ENCODE measurements at regions not wholly inside any gene's neighbourhood (a gene's known extent, or its start where the extent isn't known, plus 50 kb on each side); places are given as distances from the start of the nearest gene placed in this dataset.
"Not testable (repeated sequence)": the region's sequence is repeated elsewhere in the genome, so short reads cannot be mapped to it uniquely, and the experiment has no call there.

- TF ChIP-seq CTCF (conservative IDR thresholded peaks at IDR 0.05; ENCODE audit: low read length): no peak
- no peak for TF ChIP-seq EZH2phosphoT487 (IDR thresholded peaks at IDR 0.05; ENCODE audit: borderline replicate concordance)
Measured at GRCh38 chr7:41565655-41566054, 137.2 kb downstream of the INHBA start.

GRCh38 chr7:41559426-41559825 lies 143.5 kb downstream of the INHBA start:
- H2AFZ ChIP-seq (ENCODE audit: low read length): no peak overlapping the region
- H3K4me1 ChIP-seq (ENCODE audit: insufficient read depth, low read length, poor library complexity, severe bottlenecking): no peaks in the 10 kb centered on the region
- H3F3A ChIP-seq (ENCODE audit: low read depth): no peaks in the 10 kb centered on the region
- no peak overlapping the region for H3K9ac ChIP-seq (ENCODE audit: low read depth, low read length, poor library complexity, severe bottlenecking)
- H3K36me3 ChIP-seq (ENCODE audit: insufficient read depth, low read length): no peaks in the 10 kb centered on the region
- no peaks in the 10 kb centered on the region for H3K9me3 ChIP-seq (ENCODE audit: insufficient read depth, low read depth, low read length)
- no peaks in the 10 kb centered on the region for H4K20me1 ChIP-seq (ENCODE audit: insufficient read depth, low read length, poor library complexity, severe bottlenecking)
- no peak overlapping the region for H3K4me3 ChIP-seq (ENCODE audit: low read length, poor library complexity, severe bottlenecking)
- H3K79me2 ChIP-seq (ENCODE audit: insufficient read depth, low read length): no peaks in the 10 kb centered on the region
- H3K9me2 ChIP-seq (replicated peaks; ENCODE audit: low read depth, low read length): no peaks in the 10 kb centered on the region
- H3K27me3 ChIP-seq (ENCODE audit: insufficient read depth, low read length, poor library complexity, severe bottlenecking): no peaks in the 10 kb centered on the region
- TF ChIP-seq CTCF (conservative IDR thresholded peaks at IDR 0.05; ENCODE audit: low read length) (no peak), EZH2phosphoT487 (IDR thresholded peaks at IDR 0.05; ENCODE audit: borderline replicate concordance) (no peak)
- no peak overlapping the region for H3K4me2 ChIP-seq (ENCODE audit: low read depth, low read length, poor library complexity, severe bottlenecking)

More at GRCh38 chr7:41565655-41566054, 137.2 kb downstream of the INHBA start:
- no peak overlapping the region for H2AFZ ChIP-seq (ENCODE audit: low read length)
- no peaks in the 10 kb centered on the region for H3K4me1 ChIP-seq (ENCODE audit: insufficient read depth, low read length, poor library complexity, severe bottlenecking)
- no peaks in the 10 kb centered on the region for H3K9me2 ChIP-seq (replicated peaks; ENCODE audit: low read depth, low read length)
- H3K9ac ChIP-seq (ENCODE audit: low read depth, low read length, poor library complexity, severe bottlenecking): no peak overlapping the region
- H3K4me3 ChIP-seq (ENCODE audit: low read length, poor library complexity, severe bottlenecking): no peak overlapping the region
- no peaks in the 10 kb centered on the region for H3K79me2 ChIP-seq (ENCODE audit: insufficient read depth, low read length)
- no peaks in the 10 kb centered on the region; the same call in 1 of the 2 replicates for H3K9me3 ChIP-seq (ENCODE audit: insufficient read depth, low read depth, low read length)
- H3K27me3 ChIP-seq (ENCODE audit: insufficient read depth, low read length, poor library complexity, severe bottlenecking): no peaks in the 10 kb centered on the region
- no peaks in the 10 kb centered on the region for H3F3A ChIP-seq (ENCODE audit: low read depth)
- H3K36me3 ChIP-seq (ENCODE audit: insufficient read depth, low read length): no peaks in the 10 kb centered on the region
- H4K20me1 ChIP-seq (ENCODE audit: insufficient read depth, low read length, poor library complexity, severe bottlenecking): no peaks in the 10 kb centered on the region
- no peak overlapping the region for H3K4me2 ChIP-seq (ENCODE audit: low read depth, low read length, poor library complexity, severe bottlenecking)

- no peaks in the 10 kb centered on the region for H3K9me2 ChIP-seq (replicated peaks; ENCODE audit: low read depth, low read length)
- H3K9ac ChIP-seq (ENCODE audit: low read depth, low read length, poor library complexity, severe bottlenecking): no peak overlapping the region
- no peak overlapping the region for H3K4me3 ChIP-seq (ENCODE audit: low read length, poor library complexity, severe bottlenecking)
- TF ChIP-seq EZH2phosphoT487 (IDR thresholded peaks at IDR 0.05; ENCODE audit: borderline replicate concordance) (no peak), CTCF (conservative IDR thresholded peaks at IDR 0.05; ENCODE audit: low read length) (no peak)
- H3K4me1 ChIP-seq (ENCODE audit: insufficient read depth, low read length, poor library complexity, severe bottlenecking): no peaks in the 10 kb centered on the region
- no peaks in the 10 kb centered on the region for H4K20me1 ChIP-seq (ENCODE audit: insufficient read depth, low read length, poor library complexity, severe bottlenecking)
- H3K27me3 ChIP-seq (ENCODE audit: insufficient read depth, low read length, poor library complexity, severe bottlenecking): no peaks in the 10 kb centered on the region
- no peak overlapping the region for H2AFZ ChIP-seq (ENCODE audit: low read length)
- no peaks in the 10 kb centered on the region for H3K36me3 ChIP-seq (ENCODE audit: insufficient read depth, low read length)
- H3K79me2 ChIP-seq (ENCODE audit: insufficient read depth, low read length): no peaks in the 10 kb centered on the region
- H3K4me2 ChIP-seq (ENCODE audit: low read depth, low read length, poor library complexity, severe bottlenecking): no peak overlapping the region
- H3K9me3 ChIP-seq (ENCODE audit: insufficient read depth, low read depth, low read length): no peaks in the 10 kb centered on the region
- H3F3A ChIP-seq (ENCODE audit: low read depth): no peaks in the 10 kb centered on the region
Measured at GRCh38 chr7:41554481-41554880, 148.4 kb downstream of the INHBA start.

- not testable (repeated sequence) for H3K4me2 ChIP-seq (ENCODE audit: low read depth, low read length, poor library complexity, severe bottlenecking); H3K36me3 ChIP-seq (ENCODE audit: insufficient read depth, low read length); H3K4me1 ChIP-seq (ENCODE audit: insufficient read depth, low read length, poor library complexity, severe bottlenecking); H3K79me2 ChIP-seq (ENCODE audit: insufficient read depth, low read length); H3K9me3 ChIP-seq (ENCODE audit: insufficient read depth, low read depth, low read length); H3K9me2 ChIP-seq (replicated peaks; ENCODE audit: low read depth, low read length); H3K9ac ChIP-seq (ENCODE audit: low read depth, low read length, poor library complexity, severe bottlenecking); H4K20me1 ChIP-seq (ENCODE audit: insufficient read depth, low read length, poor library complexity, severe bottlenecking); H2AFZ ChIP-seq (ENCODE audit: low read length); H3K27me3 ChIP-seq (ENCODE audit: insufficient read depth, low read length, poor library complexity, severe bottlenecking); H3K4me3 ChIP-seq (ENCODE audit: low read length, poor library complexity, severe bottlenecking); H3F3A ChIP-seq (ENCODE audit: low read depth)
Measured at GRCh38 chr7:41550046-41550445, 152.8 kb downstream of the INHBA start.
